Erythroblast (primary cell): ENCODE measurements at regions not wholly inside any gene's neighbourhood (a gene's known extent, or its start where the extent isn't known, plus 50 kb on each side); places are given as distances from the start of the nearest gene placed in this dataset.

Source experiments
- GATA1 ChIP-seq: IDR thresholded peaks from 2 replicates; pipeline ENCODE4 v1.6.1; 2011; ENCODE audit warnings: low read depth, mild to moderate bottlenecking, control low read depth, low read length, moderate library complexity
- POLR2A ChIP-seq: IDR thresholded peaks from 2 replicates; pipeline ENCODE4 v1.6.1; 2011; ENCODE audit warnings: mild to moderate bottlenecking, low read length

GRCh38 chr12:77751939-77752338, 78.8 kb upstream of the NAV3 start:
- TF ChIP-seq POLR2A (no peak), GATA1 (no peak)
